Lower lobe of right lung (tissue), 2 donors: ENCODE measurements at regions not wholly inside any gene's neighbourhood (a gene's known extent, or its start where the extent isn't known, plus 50 kb on each side); places are given as distances from the start of the nearest gene placed in this dataset.

ENCODE experiments used
- ATAC-seq, 2 donors: fragments of 200-7000 bp; cut with Tn5 transposase; one replicate each; pipeline ENCODE4 v1.9.1; 2020 to 2022; ENCODE audit warnings: mild to moderate bottlenecking in 2 of 2, moderate library complexity in 2 of 2
- DNase-seq: peaks from one replicate; pipeline ENCODE4 v3.0.0-alpha.2; 2020
- H3K27ac ChIP-seq: fragments of 200-600 bp; one replicate; pipeline ENCODE4 v1.8.0; 2022
- H3K27me3 ChIP-seq: fragments of 200-600 bp; one replicate; pipeline ENCODE4 v1.8.0; 2022; ENCODE audit warnings: low read depth
- H3K36me3 ChIP-seq: fragments of 200-600 bp; one replicate; pipeline ENCODE4 v1.8.0; 2022; ENCODE audit warnings: mild to moderate bottlenecking
- H3K4me1 ChIP-seq: fragments of 200-600 bp; one replicate; pipeline ENCODE4 v1.8.0; 2022
- H3K4me3 ChIP-seq: fragments of 200-600 bp; one replicate; pipeline ENCODE4 v1.8.0; 2022; ENCODE audit warnings: mild to moderate bottlenecking
- H3K9me3 ChIP-seq: fragments of 200-600 bp; one replicate; pipeline ENCODE4 v1.8.0; 2022
- intact Hi-C: fragments of 100-400 bp; cut with DNase I; formaldehyde crosslinking; loops from one replicate; pipeline ENCODE4 v1.11.0; 2022
- TF ChIP-seq, protein P1 (sequence below): fragments of 200-600 bp; IDR thresholded peaks from one replicate; pipeline ENCODE4 v1.8.0; 2022; ENCODE audit warnings: antibody characterized with exemption, mild to moderate bottlenecking
- donor health status: DM: no; HTN: yes; CAD: no; lungs with severe emphysema.

DNA sequence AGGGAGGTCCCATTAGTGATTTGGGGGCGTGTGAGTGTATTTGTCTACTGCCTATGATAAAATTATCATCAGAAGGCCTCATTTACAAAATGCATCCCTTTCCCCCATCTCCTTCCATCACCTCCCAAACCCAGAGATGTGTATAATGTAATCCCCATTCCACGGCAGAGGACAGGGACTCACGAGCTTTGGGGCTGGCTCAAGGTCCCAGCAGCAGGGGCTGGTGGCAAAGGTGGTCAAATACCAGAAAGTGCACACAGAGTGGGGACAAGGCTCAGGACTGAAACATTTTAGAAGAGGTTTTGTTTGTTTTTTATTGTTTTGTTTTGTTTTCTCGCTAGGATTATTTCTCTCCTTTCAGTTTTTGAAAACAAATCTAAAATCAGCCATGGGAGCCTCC, 68.5 kb upstream of the TOP1 start:
- no peaks in the 10 kb centered on the region for H3K27me3 ChIP-seq
- TF ChIP-seq, protein P1, sequence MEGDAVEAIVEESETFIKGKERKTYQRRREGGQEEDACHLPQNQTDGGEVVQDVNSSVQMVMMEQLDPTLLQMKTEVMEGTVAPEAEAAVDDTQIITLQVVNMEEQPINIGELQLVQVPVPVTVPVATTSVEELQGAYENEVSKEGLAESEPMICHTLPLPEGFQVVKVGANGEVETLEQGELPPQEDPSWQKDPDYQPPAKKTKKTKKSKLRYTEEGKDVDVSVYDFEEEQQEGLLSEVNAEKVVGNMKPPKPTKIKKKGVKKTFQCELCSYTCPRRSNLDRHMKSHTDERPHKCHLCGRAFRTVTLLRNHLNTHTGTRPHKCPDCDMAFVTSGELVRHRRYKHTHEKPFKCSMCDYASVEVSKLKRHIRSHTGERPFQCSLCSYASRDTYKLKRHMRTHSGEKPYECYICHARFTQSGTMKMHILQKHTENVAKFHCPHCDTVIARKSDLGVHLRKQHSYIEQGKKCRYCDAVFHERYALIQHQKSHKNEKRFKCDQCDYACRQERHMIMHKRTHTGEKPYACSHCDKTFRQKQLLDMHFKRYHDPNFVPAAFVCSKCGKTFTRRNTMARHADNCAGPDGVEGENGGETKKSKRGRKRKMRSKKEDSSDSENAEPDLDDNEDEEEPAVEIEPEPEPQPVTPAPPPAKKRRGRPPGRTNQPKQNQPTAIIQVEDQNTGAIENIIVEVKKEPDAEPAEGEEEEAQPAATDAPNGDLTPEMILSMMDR: no peak
- H3K36me3 ChIP-seq: no peaks in the 10 kb centered on the region
- H3K9me3 ChIP-seq: no peaks in the 10 kb centered on the region
- intact Hi-C loops: no loop called here
- H3K27ac ChIP-seq: no peak overlapping the region
- H3K4me1 ChIP-seq: peaks cover 7% of the 10 kb centered on the region
- no peak overlapping the region for H3K4me3 ChIP-seq
- DNase-seq: no peak
- no peak for ATAC-seq

DNA sequence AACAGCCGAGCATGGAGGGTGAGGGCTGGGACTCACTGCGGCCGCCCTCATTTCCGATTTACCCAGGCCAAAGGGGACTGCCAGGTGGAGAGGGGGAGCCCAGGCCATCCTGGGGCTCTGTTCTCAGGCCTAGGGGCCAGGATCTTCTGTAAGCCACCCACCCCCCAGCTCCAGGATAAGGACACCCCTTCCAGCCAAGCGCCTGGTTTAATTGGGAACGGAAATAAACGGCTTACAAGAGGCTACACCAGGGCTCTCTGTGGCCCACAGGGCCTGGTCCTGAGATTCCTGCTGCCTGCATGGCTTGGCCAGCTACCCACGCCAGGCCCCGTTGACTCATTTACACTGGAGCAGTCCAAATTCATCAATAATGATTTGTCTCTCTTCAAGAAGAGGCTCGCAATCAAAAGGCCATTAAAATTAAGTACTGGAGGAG, 68.1 kb upstream of the TOP1 start:
- Histone ChIP-seq H3K9me3 (no peaks in the 10 kb centered on the region), H3K4me3 (no peak overlapping the region), H3K36me3 (no peaks in the 10 kb centered on the region), H3K27ac (no peak overlapping the region), H3K4me1 (peaks cover 7% of the 10 kb centered on the region), H3K27me3 (no peaks in the 10 kb centered on the region)
- no peak for ATAC-seq
- TF ChIP-seq, protein P1: no peak
- no peak for DNase-seq
- intact Hi-C loops: no loop called here

DNA sequence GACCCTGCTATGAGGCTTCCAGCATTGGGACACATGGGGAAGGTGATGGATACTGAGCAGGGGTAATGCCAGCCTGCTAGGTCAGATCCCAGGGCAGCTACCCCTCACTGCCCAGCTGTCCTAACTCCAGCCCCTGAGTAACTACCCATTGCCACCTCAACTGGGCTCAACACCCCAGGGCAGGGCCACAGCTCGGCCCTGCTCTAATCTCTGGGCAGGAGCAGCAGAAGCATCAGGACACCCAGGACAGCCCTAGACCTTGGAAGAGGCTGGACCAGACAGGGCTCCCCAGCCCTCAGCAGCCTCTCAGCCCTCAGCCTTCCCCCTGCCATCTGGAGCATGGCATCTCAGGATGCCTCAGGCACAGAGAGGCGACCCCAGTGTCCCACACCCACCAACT, 67.4 kb upstream of the TOP1 start:
- no peak overlapping the region for H3K27ac ChIP-seq
- no peak for ATAC-seq
- intact Hi-C loops: no loop called here
- no peaks in the 10 kb centered on the region for H3K27me3 ChIP-seq
- H3K9me3 ChIP-seq: no peaks in the 10 kb centered on the region
- H3K4me3 ChIP-seq: no peak overlapping the region
- no peak for DNase-seq
- no peaks in the 10 kb centered on the region for H3K36me3 ChIP-seq
- peaks cover 7% of the 10 kb centered on the region for H3K4me1 ChIP-seq
- TF ChIP-seq, protein P1: no peak

DNA sequence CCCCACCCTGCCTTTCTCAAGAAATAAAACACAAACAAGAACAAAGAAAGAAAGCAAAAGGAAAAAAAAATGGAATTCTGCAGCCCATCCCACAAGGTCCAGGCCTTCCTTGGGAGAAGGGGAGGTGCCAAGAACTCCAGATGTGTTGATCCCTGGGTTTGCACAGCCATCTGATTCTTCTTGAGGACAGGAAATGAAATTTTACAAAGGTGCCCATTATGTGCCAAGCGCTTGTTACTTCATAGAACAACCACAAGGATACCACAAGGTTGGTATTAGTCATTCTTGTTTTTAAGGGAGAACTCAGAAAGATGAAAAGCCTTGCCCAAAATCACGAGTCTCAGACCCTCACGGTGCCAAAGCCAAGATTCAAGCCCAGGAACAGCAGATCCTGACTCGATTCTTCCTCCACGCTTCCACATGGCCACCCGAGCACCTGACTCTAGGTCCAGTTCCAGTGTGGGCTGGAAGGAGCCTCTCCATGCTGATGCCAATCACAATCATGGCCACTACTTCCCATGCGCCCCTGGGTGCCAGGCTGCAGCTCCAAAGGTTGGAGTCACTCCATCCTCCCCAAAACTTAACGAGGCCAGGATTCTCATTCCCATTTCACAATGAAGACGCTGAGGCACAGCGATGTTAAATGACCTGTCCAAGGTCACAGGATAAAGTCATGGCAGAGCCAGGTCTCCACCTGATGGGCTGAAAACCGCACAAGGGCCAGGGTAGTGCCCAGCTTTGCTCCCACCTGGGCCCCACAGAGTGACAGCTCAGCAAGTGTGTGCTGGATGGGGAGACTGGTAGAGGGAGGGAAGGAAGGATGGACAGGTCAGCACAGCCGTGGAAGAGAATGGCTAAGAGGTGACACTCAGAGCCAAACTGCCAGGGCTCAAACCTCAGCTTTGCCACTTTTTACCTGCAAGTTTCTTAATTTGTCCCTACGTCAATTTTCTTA, 66.7 kb upstream of the TOP1 start:
- Histone ChIP-seq H3K27ac (no peak overlapping the region), H3K36me3 (no peaks in the 10 kb centered on the region), H3K4me1 (peaks cover 7% of the 10 kb centered on the region), H3K27me3 (no peaks in the 10 kb centered on the region), H3K4me3 (no peak overlapping the region), H3K9me3 (no peaks in the 10 kb centered on the region)
- ATAC-seq: no peak
- intact Hi-C loops: no loop called here
- no peak for DNase-seq
- TF ChIP-seq, protein P1: no peak

DNA sequence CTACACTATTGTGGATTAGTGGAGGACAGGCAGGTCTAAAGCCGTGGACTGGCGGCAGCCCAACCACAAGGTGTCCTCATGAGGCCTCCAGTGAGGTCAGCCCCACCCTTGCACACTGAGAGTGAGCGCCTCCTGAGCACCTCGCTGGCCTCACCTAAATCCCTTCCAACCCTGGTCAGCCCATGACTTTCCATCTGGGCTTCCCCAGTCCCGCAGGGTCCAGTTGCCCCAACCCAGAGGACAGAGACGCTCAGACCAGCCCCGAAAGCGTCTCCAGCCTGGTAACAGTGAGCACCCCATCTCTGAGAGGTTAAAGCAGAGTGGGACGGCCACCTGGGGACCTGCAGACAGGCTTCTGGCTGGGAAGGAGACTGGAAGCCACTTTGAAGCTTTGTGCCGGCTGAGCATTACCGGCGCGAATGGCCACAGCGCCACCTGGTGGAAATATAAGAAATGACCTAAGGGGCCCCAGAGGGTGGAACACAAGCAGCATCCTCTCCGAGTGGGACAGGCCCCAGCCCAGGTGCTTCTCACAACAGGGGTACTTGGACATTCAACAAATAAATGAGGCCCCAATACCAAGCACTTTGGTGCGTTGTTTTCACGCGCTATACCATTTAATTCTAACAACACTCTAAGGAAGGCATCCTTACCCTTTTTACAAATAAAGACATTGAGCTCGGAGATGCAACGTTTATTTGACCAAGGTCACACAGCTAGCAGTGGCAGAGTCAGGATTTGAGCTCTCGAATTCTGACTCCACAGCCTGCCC, 65.7 kb upstream of the TOP1 start:
- no peak overlapping the region for H3K4me3 ChIP-seq
- intact Hi-C loops: no loop called here
- peak; percentile 73 for DNase-seq
- ATAC-seq: peak; percentile 85 to 90
- no peak overlapping the region for H3K27ac ChIP-seq
- no peaks in the 10 kb centered on the region for H3K27me3 ChIP-seq
- H3K4me1 ChIP-seq: peaks cover 7% of the 10 kb centered on the region
- TF ChIP-seq, protein P1: peak; percentile 94
- H3K36me3 ChIP-seq: no peaks in the 10 kb centered on the region
- H3K9me3 ChIP-seq: no peaks in the 10 kb centered on the region
